ENCODE measurements at regions not wholly inside any gene's neighbourhood (a gene's known extent, or its start where the extent isn't known, plus 50 kb on each side); places are given as distances from the start of the nearest gene placed in this dataset.

GRCh38 chr5:135199919-135200318 lies 165.9 kb upstream of the PITX1 start:
- no peaks in the 10 kb centered on the region for H3K4me1 ChIP-seq
- H3K9me3 ChIP-seq = peaks cover 8% of the 10 kb centered on the region; the same call in 1 of the 2 replicates
- H3K4me3 ChIP-seq (ENCODE audit: low read depth, low read length) = no peak overlapping the region
- no peaks in the 10 kb centered on the region for H3K36me3 ChIP-seq
- DNase-seq = no peak
- TF ChIP-seq, protein P1, sequence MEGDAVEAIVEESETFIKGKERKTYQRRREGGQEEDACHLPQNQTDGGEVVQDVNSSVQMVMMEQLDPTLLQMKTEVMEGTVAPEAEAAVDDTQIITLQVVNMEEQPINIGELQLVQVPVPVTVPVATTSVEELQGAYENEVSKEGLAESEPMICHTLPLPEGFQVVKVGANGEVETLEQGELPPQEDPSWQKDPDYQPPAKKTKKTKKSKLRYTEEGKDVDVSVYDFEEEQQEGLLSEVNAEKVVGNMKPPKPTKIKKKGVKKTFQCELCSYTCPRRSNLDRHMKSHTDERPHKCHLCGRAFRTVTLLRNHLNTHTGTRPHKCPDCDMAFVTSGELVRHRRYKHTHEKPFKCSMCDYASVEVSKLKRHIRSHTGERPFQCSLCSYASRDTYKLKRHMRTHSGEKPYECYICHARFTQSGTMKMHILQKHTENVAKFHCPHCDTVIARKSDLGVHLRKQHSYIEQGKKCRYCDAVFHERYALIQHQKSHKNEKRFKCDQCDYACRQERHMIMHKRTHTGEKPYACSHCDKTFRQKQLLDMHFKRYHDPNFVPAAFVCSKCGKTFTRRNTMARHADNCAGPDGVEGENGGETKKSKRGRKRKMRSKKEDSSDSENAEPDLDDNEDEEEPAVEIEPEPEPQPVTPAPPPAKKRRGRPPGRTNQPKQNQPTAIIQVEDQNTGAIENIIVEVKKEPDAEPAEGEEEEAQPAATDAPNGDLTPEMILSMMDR (IDR thresholded peaks at IDR 0.05; ENCODE audit: low read depth, low read length) = no peak
- H3K27me3 ChIP-seq = no peaks in the 10 kb centered on the region

DNA sequence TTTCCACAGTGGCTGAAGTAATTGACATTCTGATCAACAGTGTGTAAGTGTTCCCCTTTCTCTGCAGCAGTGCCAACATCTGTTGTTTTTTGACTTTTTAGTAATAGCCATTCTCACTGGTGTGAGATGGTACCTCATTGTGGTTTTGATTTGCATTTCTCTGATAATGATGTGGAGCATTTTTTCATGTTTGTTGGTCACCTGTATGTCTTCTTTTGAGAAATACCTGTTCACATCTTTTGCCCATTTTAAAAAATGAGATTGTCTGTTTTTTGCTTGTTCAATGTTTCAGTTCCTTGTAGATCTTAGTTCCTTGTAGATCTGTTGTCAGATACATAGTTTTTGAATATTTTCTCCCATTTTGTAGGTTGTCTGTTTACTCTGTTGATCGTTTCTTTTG lies 162.5 kb upstream of the PITX1 start:
- no peaks in the 10 kb centered on the region for H3K4me1 ChIP-seq
- H3K36me3 ChIP-seq = no peaks in the 10 kb centered on the region
- no peaks in the 10 kb centered on the region for H3K9me3 ChIP-seq
- no peaks in the 10 kb centered on the region for H3K27me3 ChIP-seq
- no peak for DNase-seq
- no peak overlapping the region for H3K4me3 ChIP-seq (ENCODE audit: low read depth, low read length)
- TF ChIP-seq, protein P1 (IDR thresholded peaks at IDR 0.05; ENCODE audit: low read depth, low read length) = no peak

DNA sequence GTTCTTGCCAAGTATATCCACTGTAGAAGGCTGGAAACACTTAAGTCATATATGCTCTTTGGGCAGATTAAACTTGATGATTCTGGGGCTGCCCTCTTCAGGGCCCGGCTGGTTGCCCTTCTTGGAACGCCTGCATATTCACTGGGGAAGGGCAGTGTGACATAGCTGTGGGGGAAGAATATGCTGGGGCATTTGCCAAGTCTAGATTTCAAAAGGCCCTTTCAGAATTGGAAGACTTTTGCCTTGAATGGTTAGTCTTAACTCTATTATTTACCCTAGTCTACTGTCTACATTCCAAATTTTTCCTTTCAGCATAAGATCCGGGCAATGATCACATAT lies 161.2 kb upstream of the PITX1 start:
- no peaks in the 10 kb centered on the region for H3K27me3 ChIP-seq
- no peaks in the 10 kb centered on the region for H3K9me3 ChIP-seq
- no peaks in the 10 kb centered on the region for H3K36me3 ChIP-seq
- no peaks in the 10 kb centered on the region for H3K4me1 ChIP-seq
- H3K4me3 ChIP-seq (ENCODE audit: low read depth, low read length) = no peak overlapping the region
- DNase-seq = no peak
- TF ChIP-seq, protein P1 (IDR thresholded peaks at IDR 0.05; ENCODE audit: low read depth, low read length) = no peak

- Histone ChIP-seq H3K9me3 (no peaks in the 10 kb centered on the region), H3K4me3 (ENCODE audit: low read depth, low read length) (no peak overlapping the region), H3K36me3 (no peaks in the 10 kb centered on the region), H3K27me3 (no peaks in the 10 kb centered on the region), H3K4me1 (no peaks in the 10 kb centered on the region)
- DNase-seq = no peak
- TF ChIP-seq, protein P1 (IDR thresholded peaks at IDR 0.05; ENCODE audit: low read depth, low read length) = no peak
Observed at GRCh38 chr5:135194573-135195269, 160.7 kb upstream of the PITX1 start.

DNA sequence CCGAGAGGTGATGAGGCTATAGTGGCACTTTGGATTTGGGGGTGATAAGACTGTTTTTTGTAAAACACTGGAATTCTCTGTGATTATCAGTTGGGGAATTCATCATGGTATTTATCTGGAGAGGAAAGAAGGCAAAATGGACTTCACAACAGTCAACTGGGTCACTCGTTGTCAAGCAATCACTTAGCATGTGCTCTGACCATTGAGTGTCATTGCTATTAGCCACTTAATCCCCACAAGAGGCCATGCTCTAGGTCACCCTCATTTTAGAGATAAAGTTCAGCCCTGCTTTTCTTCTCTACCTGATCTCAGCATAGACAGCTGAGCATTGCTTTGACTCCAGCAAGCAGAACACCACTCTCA lies 160.1 kb upstream of the PITX1 start:
- H3K27me3 ChIP-seq = no peaks in the 10 kb centered on the region
- H3K4me1 ChIP-seq = no peaks in the 10 kb centered on the region
- H3K9me3 ChIP-seq = no peaks in the 10 kb centered on the region
- no peak overlapping the region for H3K4me3 ChIP-seq (ENCODE audit: low read depth, low read length)
- no peak for DNase-seq
- no peaks in the 10 kb centered on the region for H3K36me3 ChIP-seq
- TF ChIP-seq, protein P1 (IDR thresholded peaks at IDR 0.05; ENCODE audit: low read depth, low read length) = no peak

DNA sequence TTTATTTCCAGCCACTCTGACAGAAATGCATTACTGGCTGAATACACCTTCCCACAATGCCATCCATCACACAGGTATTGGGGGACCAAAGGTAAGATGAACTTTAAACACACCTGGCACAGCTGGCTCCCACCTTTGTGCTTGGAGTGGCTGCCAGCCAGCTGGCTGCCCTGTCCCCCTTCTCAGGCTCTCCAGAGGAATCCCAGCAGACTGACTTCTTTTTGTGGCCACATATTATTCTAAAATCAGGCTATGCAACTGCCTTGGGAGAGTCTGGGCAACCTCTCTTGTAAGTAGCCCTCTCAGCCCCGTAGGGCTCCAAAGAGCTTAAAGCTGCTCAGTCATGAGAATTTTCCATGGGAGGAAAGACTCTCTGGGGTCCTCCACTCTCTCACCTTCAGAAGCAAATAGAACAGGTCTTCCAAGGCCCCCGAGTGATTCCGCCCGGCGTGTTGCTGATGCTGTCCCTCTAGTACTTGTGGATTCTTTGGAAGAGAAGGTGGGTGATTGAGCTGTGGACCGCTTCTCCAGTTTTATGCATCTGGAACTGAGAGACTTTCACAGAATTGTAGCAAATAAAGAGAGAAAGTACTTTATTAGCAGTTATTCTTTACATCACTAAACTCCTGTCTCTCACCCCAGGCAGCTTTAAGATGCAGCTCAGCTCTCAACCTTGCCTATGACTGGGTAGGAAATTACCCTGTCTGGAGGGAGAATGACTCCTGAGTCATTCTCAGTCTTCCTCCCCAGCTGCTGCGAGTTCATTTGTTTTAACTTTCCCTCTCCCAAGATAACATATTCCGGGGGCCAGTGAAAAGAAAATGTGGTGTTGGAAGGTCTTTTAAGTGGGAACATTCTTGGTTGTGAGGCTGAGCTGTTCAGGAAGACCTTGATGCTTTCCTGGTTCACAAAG lies 159.4 kb upstream of the PITX1 start:
- Histone ChIP-seq H3K27me3 (no peaks in the 10 kb centered on the region), H3K4me1 (no peaks in the 10 kb centered on the region), H3K36me3 (no peaks in the 10 kb centered on the region), H3K4me3 (ENCODE audit: low read depth, low read length) (no peak overlapping the region), H3K9me3 (no peaks in the 10 kb centered on the region)
- DNase-seq = no peak
- TF ChIP-seq, protein P1 (IDR thresholded peaks at IDR 0.05; ENCODE audit: low read depth, low read length) = no peak
